ENCODE measurements at regions not wholly inside any gene's neighbourhood (a gene's known extent, or its start where the extent isn't known, plus 50 kb on each side); places are given as distances from the start of the nearest gene placed in this dataset.

DNA sequence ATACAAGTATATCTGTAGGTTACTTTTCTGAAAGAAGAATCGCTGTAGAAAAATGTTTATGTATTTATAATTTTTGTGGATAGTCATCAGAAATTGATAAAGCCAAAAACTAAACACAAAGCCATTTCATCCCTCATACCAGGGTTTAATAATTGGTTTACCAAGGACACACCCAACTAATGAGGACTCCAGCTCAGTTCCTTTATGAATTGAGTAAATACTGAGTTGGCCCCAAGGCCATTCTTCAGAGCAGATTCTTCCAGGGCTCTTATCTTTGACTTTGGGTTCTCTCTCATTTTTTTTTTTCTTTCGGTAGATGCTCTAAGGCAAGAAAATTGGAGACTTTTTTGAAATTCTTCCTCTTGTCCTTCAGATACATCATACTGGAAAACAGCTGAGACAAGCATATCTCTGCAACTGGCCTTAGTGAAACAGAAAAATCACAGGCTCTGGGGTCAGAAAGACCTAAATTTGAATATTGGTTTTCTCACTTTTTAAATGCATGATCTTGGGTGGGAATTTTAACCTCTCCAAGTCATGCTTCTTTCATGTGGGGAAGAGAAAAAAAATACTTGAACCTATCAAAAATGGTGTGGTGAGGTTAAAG, 401.8 kb downstream of the ARHGEF28 start:
- TF ChIP-seq POLR2A (IDR thresholded peaks at IDR 0.05; ENCODE audit: low read depth, low read length) (no peak), POLR2AphosphoS5 (IDR thresholded peaks at IDR 0.05; ENCODE audit: insufficient read depth, low read depth, low read length) (no peak), FOS (IDR thresholded peaks at IDR 0.05; ENCODE audit: borderline replicate concordance, insufficient read depth, low read length) (no peak), MYC (IDR thresholded peaks at IDR 0.05; ENCODE audit: low read depth, low read length) (no peak), EZH2 (IDR thresholded peaks at IDR 0.05; ENCODE audit: borderline replicate concordance, low read depth, low read length, severe bottlenecking) (no peak), JUN (IDR thresholded peaks at IDR 0.05; ENCODE audit: borderline replicate concordance, insufficient read depth, insufficient read length, low read depth) (no peak), GATA2 (IDR thresholded peaks at IDR 0.05; ENCODE audit: insufficient read depth, insufficient read length, low read depth, low read length) (no peak)
- TF ChIP-seq, protein P1, sequence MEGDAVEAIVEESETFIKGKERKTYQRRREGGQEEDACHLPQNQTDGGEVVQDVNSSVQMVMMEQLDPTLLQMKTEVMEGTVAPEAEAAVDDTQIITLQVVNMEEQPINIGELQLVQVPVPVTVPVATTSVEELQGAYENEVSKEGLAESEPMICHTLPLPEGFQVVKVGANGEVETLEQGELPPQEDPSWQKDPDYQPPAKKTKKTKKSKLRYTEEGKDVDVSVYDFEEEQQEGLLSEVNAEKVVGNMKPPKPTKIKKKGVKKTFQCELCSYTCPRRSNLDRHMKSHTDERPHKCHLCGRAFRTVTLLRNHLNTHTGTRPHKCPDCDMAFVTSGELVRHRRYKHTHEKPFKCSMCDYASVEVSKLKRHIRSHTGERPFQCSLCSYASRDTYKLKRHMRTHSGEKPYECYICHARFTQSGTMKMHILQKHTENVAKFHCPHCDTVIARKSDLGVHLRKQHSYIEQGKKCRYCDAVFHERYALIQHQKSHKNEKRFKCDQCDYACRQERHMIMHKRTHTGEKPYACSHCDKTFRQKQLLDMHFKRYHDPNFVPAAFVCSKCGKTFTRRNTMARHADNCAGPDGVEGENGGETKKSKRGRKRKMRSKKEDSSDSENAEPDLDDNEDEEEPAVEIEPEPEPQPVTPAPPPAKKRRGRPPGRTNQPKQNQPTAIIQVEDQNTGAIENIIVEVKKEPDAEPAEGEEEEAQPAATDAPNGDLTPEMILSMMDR (IDR thresholded peaks at IDR 0.05; ENCODE audit: extremely low read depth in 1 of 2, insufficient read depth in 1 of 2, low read depth in 1 of 2, low read length in 2 of 2), result no peak
- TF ChIP-seq, protein P2, sequence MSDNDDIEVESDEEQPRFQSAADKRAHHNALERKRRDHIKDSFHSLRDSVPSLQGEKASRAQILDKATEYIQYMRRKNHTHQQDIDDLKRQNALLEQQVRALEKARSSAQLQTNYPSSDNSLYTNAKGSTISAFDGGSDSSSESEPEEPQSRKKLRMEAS (IDR thresholded peaks at IDR 0.05; ENCODE audit: insufficient read depth, insufficient read length), result no peak

All from endothelial cell of umbilical vein (primary cell).